Chondrocyte (in vitro differentiated cells): ENCODE measurements at regions not wholly inside any gene's neighbourhood (a gene's known extent, or its start where the extent isn't known, plus 50 kb on each side); places are given as distances from the start of the nearest gene placed in this dataset.
A peak's percentile ranks its signal among the peaks of the same experiment; 100 is the strongest.
"Not testable (repeated sequence)": the region's sequence is repeated elsewhere in the genome, so short reads cannot be mapped to it uniquely, and the experiment has no call there.

Experiments used
- DNase-seq: peaks from one replicate; pipeline ENCODE4 v3.0.0; 2021; ENCODE audit warnings: mixed read lengths, low spot score
- H3K27ac Mint-ChIP-seq: one replicate; pipeline ENCODE4 v1.8.0; 2021; ENCODE audit warnings: mild to moderate bottlenecking, moderate library complexity, mixed read lengths; ENCODE audit not compliant: unreplicated experiment
- H3K27me3 Mint-ChIP-seq: 2 replicates; pipeline ENCODE4 v1.8.0; 2021; ENCODE audit warnings: low read depth, mixed read lengths
- H3K36me3 Mint-ChIP-seq: 2 replicates; pipeline ENCODE4 v1.8.0; 2021; ENCODE audit warnings: low read depth, mixed read lengths
- H3K4me1 Mint-ChIP-seq: 2 replicates; pipeline ENCODE4 v1.8.0; 2021; ENCODE audit warnings: low read depth, mild to moderate bottlenecking, mixed read lengths
- H3K4me3 Mint-ChIP-seq: one replicate; pipeline ENCODE4 v1.8.0; 2021; ENCODE audit warnings: mild to moderate bottlenecking, moderate library complexity, mixed read lengths; ENCODE audit not compliant: unreplicated experiment
- H3K9me3 Mint-ChIP-seq: 2 replicates; pipeline ENCODE4 v1.8.0; 2021; ENCODE audit warnings: low read depth, mixed read lengths
- TF ChIP-seq, protein P1 (sequence below): fragments of 200-600 bp; sonication (generic); IDR thresholded peaks from 2 replicates; pipeline ENCODE4 v1.5.0; 2021; ENCODE audit warnings: antibody characterized with exemption, mild to moderate bottlenecking, moderate library complexity

DNA sequence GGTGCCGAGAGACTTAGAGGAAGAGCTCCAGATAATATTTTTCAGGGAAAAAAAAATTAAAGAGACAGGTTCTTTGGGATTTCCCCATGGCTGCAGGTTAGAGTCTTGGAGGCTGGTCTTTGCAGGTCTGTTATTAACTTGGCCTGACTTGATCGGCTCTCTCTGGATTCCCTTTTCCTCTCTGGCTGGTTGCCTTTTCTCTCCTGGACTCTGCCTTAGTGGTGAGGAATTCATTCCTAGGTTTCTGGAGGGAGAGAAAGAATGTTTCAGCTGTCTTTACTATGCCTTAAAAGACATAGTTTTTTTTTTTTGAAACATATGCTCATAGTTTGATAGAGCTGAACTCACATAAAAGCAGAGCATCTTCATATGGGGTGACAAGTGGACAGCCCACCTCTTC is 336.3 kb downstream of the BMP4 start:
- peak overlapping the region; percentile 87 for H3K27ac Mint-ChIP-seq
- no peak overlapping the region for H3K4me3 Mint-ChIP-seq
- H3K9me3 Mint-ChIP-seq, result peaks cover 2% of the 10 kb centered on the region
- H3K36me3 Mint-ChIP-seq, result no peaks in the 10 kb centered on the region
- peaks cover 38% of the 10 kb centered on the region for H3K4me1 Mint-ChIP-seq
- DNase-seq, result no peak
- no peaks in the 10 kb centered on the region for H3K27me3 Mint-ChIP-seq
- TF ChIP-seq, protein P1, sequence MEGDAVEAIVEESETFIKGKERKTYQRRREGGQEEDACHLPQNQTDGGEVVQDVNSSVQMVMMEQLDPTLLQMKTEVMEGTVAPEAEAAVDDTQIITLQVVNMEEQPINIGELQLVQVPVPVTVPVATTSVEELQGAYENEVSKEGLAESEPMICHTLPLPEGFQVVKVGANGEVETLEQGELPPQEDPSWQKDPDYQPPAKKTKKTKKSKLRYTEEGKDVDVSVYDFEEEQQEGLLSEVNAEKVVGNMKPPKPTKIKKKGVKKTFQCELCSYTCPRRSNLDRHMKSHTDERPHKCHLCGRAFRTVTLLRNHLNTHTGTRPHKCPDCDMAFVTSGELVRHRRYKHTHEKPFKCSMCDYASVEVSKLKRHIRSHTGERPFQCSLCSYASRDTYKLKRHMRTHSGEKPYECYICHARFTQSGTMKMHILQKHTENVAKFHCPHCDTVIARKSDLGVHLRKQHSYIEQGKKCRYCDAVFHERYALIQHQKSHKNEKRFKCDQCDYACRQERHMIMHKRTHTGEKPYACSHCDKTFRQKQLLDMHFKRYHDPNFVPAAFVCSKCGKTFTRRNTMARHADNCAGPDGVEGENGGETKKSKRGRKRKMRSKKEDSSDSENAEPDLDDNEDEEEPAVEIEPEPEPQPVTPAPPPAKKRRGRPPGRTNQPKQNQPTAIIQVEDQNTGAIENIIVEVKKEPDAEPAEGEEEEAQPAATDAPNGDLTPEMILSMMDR, result no peak

GRCh38 chr14:53619691-53620231 is 336.9 kb downstream of the BMP4 start:
- Mint-ChIP-seq H3K36me3 (no peaks in the 10 kb centered on the region), H3K27me3 (no peaks in the 10 kb centered on the region), H3K9me3 (peaks cover 2% of the 10 kb centered on the region), H3K4me3 (no peak overlapping the region), H3K4me1 (peaks cover 38% of the 10 kb centered on the region), H3K27ac (peak overlapping the region; percentile 87)
- no peak for DNase-seq
- TF ChIP-seq, protein P1, result peak; percentile 13

DNA sequence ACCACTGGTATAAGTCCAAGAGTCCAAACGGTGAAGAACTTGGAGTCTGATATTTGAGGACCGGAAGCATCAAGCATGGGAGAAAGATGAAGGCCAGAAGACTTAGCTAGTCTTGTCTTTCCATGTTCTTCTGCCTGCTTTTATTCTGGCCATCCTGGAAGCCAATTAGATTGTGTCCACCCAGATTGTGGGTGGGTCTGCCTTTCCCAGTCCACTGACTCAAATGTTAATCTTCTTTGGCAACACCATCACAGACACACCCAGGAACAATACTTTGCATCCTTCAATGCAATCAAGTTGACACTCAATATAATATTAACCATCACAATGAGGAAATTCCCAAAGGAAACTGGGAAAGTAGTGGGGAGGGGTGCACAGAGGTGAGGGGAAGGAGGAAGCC is 340.1 kb downstream of the BMP4 start:
- not testable (repeated sequence) for H3K36me3 Mint-ChIP-seq, H3K9me3 Mint-ChIP-seq, H3K27ac Mint-ChIP-seq, H3K27me3 Mint-ChIP-seq, DNase-seq, H3K4me3 Mint-ChIP-seq
- H3K4me1 Mint-ChIP-seq, result peaks cover 29% of the 10 kb centered on the region

GRCh38 chr14:53615252-53615651 is 341.4 kb downstream of the BMP4 start:
- H3K27me3 Mint-ChIP-seq, result no peaks in the 10 kb centered on the region
- no peak overlapping the region for H3K27ac Mint-ChIP-seq
- peaks cover 2% of the 10 kb centered on the region for H3K9me3 Mint-ChIP-seq
- no peak overlapping the region for H3K4me3 Mint-ChIP-seq
- H3K4me1 Mint-ChIP-seq, result peaks cover 20% of the 10 kb centered on the region
- no peaks in the 10 kb centered on the region for H3K36me3 Mint-ChIP-seq
- TF ChIP-seq, protein P1, result no peak
- no peak for DNase-seq

DNA sequence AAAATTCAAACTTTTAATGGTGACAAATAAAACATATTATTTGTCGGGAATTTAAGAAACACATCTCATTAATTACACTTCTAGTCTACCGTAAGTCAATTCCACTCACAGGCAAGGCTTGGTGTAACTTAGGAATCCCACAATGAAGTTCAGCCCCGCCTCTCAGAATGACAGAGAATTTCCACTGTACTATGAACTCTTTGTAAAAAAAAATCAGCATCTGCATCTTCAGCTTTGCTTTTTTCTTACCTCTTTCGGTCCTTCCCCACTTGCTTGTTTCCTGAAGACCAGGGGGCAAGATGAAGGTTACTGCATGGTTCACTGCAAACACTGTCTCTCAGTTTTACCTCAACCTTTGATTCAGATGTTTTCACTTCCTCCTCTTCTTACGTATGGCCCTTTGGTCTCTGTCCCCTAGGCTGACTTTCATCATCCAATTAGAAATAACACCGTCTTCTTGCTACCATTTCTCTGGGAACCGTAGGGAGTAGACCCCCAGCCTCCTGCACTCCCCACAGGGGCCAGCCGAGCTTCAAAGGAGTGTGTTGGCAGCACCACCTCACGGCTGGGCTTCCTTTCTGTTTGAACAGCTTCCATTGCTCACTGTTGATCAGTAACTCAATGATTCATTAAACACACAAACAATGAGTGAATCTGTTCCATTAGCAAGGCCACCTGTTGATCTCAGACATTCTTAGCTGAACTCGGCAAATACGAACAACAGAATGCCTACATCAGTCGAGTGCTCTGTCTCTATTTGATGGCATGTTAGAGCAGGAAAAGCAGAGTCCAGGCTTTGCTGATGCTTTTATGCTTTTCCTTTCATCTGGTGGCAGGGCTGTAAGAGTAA is 343.0 kb downstream of the BMP4 start:
- Mint-ChIP-seq H3K4me1 (peaks cover 10% of the 10 kb centered on the region), H3K36me3 (no peaks in the 10 kb centered on the region), H3K4me3 (no peak overlapping the region), H3K9me3 (no peaks in the 10 kb centered on the region), H3K27me3 (no peaks in the 10 kb centered on the region), H3K27ac (peak overlapping the region; percentile 77)
- no peak for DNase-seq
- TF ChIP-seq, protein P1, result no peak

DNA sequence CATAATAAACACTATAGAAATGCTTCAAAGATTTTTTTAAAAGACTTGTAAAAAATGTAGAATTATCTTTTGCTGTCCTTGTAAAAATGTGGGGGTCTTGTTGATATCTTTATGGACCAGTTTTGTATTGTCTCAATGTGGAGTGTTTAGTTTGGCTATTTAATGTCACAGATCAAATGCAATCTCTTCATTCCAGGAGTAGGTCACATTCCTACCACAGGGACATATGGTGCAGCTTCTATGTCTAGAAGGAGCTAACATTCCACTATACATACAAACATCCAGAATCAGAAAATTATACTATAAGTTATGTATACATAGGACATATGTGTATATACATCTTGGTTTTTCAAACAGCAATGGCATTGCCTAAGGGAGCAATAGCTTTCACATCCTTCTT is 345.7 kb downstream of the BMP4 start:
- Mint-ChIP-seq H3K9me3 (no peaks in the 10 kb centered on the region), H3K36me3 (no peaks in the 10 kb centered on the region), H3K27me3 (no peaks in the 10 kb centered on the region), H3K4me1 (peaks cover 14% of the 10 kb centered on the region), H3K27ac (no peak overlapping the region), H3K4me3 (no peak overlapping the region)
- DNase-seq, result no peak
- TF ChIP-seq, protein P1, result peak; percentile 66
